Endometrium (tissue), 2 donors: ENCODE measurements at regions not wholly inside any gene's neighbourhood (a gene's known extent, or its start where the extent isn't known, plus 50 kb on each side); places are given as distances from the start of the nearest gene placed in this dataset.

Experiments used
- FAIRE-seq: peaks from 2 replicates; lab custom pipeline; 2012; peaks lifted over from hg19 to GRCh38; lab: Jason Lieb, UNC
- donor health status: control.
- donor health status: control.

DNA sequence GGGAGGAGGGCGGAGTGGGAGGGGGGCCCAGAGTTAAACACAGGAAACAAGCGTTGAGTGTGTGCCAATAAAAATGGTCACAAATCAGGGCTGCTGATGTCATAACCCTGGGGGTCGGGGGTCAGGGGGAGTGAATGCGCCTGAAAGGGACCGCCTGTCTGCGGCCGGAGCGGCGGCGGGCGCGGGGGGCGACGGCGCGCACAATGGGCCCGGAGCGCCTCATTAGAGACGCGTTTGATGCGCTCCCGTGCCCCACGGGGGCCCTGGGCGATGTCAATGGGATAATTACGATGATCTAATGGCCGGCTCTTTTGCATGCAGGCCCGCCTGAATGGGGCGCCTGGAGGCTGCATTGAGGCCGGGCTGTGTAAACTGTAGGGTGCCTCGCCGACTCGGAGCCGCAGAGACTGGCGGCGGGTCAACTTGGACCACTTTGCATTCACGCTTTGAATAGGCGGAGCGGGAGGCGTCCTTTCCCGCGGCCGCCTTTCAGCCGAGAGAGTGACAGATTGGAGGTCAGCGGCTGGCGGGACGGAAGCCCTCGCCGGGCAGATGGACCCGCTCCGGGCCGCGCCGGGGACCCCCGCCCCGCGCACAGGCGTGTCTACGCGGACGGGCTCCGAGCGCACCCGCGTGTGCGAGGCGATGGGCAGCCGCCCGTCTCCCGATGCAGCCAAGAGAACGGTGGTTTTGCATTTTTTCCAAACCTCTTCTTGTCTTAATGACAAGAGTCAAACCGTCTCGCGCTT is 296.1 kb downstream of the TFAP2C start:
- no peak for FAIRE-seq

DNA sequence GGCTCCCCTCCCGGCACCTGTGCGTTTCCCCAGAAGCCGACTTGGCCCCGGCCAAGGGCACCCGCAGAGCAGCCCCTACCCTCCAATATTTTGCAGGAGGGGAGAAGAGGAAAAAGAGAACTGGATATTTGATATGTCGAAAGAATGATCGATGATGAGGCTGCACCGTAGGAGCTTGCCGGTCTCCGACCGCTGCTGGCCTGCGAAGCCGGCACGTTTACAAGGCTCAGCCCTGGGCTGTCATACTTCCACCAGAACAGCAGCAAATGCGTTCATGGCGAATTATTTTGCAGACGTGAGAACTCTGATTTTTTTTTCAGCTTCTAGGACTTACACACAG is 296.7 kb downstream of the TFAP2C start:
- no peak for FAIRE-seq

DNA sequence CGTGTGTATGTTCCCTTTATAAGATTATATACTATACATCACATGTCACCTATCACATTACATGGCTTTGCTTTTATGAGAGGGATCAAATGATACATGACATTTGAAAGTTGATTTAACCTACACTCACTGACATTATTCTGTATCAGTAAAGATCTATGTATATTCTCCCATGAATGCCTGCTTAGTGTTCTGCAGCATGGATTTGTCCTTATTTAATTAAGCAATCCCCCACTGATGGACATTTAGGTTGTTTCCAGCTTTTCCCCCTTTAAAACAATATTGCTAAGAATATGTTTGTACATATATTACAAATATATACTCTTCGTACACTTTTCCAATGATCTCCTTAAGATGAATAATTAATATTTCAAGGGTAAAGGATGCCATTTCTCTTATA is 297.4 kb downstream of the TFAP2C start:
- no peak for FAIRE-seq

DNA sequence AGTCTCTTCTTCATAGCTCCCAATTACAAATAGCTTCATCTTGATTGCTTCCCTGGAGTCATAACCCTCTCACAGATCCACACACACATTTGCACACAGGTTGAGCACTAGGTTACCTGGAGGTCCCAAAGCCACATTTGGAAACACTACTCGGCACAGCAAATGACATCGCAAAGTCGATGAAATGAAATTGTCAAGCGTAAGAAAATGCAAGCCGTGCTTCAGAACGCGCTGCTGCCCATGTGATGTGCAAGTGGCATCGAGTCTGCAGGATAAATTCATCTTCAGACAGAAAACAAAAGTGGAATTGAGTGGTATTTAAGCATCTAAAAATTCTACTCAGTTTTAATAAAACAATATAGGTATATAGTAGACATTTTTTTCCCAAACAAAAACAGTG is 298.0 kb downstream of the TFAP2C start:
- FAIRE-seq = no peak

DNA sequence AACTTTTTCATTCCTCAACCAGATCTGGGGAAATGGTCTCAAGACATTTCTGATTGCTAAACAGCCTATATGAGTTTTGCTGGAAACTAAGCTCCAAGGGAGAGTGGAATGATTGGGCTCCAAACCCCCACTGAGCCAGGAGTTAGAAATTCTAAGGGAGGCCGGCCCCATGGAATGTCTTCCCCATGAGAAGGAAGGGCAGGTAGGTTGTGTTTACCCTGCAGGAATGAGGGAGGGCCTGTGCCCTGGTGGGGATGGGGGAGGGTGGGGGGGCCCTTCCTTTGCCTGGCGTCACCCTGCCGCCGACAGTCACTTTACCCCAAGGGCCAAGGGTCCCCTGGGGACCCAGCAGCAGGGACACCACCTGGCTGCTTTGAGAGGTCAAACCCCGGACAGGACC is 298.9 kb downstream of the TFAP2C start:
- FAIRE-seq = no peak

DNA sequence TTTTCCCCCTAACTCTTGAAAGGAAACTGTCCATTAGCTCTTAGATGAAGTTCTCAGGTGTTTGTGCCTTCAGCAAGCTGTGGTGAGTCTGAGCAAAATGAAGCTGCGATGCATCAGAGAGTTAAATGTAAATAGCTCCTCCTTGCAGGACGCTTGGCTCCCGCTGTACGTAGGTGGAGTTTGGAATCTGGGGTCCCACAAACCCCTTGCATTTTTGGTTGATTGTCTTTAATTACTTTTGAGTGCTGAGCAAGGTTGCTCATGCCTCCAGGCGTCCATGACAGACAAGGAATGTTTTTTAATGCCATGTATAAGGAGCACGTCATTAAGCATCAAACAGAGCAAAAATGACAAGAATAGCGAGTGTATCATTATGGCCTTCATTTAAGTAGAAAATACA is 300.5 kb downstream of the TFAP2C start:
- FAIRE-seq = no peak

DNA sequence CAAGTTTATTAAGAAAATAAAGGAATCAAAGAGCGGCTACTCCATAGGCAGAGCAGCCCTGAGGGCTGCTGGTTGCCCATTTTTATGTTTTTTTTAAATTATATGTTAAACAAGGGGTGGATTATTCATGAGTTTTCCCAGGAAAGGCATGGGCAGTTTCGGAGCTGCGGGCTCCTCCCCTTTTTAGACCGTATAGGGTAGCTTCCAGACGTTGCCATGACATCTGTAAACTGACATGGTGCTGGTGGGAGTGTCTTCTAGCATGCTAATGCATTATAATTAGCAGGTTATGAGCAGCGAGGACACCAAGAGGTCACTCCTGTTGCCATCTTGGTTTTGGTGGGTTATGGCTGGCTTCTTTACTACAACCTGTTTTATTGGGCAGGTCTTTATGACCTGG is 301.8 kb downstream of the TFAP2C start:
- no peak for FAIRE-seq

DNA sequence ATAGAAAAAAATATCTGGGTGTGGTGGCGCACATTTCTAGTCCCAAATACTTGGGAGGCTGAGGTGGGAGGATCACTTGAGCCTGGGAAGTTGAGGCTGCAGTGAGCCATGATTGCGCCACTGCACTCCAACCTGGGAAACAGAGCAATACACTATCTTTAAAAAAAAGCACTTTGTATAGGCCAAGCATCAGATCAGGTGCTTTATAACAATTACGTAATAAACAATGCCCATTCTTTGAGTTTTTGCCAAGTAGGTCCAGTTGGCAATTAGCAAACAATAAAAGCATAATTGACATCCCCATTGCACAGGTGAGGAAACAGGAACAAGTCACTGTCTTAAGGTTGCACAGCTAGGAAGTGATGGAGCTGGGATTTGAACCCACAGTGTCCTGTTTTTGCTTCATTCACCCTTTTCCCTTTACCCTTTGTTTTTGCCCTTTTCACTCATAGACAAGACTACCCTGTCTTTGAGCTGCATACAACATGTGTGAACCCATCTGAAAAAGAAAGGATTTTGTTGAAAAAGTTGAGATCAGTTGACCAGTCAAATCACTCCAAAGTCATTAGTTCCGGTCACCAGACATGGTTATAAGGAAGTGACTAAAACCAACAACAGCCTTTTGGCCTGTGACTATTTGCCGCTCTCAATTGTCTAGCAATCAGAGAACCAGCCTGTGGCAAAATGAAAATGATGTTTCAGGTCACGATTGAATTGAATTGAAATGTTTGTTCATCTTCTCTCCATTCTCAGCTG is 303.6 kb downstream of the TFAP2C start:
- FAIRE-seq = no peak

DNA sequence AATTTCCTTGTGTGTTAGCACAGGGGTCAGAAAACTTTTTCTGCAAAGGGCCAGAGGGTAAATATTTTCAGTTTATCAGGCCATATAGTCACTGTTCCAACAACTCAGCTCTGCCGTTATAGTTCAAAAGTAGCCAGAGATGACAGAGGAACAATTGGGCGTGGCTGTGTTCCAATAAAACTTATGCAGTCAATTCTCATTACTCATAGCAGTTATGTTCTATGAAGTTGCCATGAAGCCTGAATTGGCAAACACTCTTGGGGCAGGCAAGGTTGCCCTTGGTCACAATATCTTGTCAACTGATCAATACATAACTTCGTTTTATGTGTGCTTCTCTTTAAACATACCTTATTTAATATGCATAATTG is 304.2 kb downstream of the TFAP2C start:
- FAIRE-seq = no peak

DNA sequence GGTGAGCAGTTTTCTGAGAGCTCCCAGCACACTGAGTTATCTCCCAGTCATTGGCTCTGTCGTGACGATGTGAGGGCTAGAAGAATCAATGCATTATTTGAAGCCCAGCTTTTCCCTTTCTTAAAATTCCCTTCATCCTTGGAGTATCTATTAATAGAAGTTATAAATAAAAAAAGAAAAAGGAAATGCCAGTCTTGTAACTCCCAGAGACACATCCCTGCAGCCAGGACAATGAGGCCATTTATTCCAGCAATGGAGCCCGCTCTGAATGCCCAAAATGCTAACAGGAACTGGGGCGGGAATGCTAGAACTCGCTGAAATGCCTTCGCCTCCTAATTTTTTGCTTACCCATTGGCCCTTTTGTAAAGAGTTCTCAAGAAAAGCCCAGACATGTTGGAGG is 305.8 kb downstream of the TFAP2C start:
- FAIRE-seq = no peak

DNA sequence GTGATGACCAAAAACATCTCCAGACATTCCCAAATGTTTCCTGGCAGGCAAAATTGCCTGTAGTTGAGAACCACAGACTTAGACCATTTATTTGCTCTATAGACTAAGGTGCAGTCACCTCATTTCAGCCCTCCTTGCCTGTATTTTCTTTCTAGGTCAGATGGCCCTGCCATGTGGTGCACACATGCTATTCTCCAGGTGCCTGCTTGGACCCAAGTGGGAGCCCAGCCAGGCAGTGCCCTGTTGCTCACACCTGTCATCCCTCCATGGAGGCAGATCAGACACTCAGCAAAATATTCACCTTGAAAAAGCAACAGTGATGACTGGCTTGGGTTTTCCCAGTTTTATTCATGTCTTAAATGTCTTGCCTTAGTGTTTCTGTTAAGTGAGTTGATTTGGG is 311.4 kb downstream of the TFAP2C start:
- FAIRE-seq = no peak

DNA sequence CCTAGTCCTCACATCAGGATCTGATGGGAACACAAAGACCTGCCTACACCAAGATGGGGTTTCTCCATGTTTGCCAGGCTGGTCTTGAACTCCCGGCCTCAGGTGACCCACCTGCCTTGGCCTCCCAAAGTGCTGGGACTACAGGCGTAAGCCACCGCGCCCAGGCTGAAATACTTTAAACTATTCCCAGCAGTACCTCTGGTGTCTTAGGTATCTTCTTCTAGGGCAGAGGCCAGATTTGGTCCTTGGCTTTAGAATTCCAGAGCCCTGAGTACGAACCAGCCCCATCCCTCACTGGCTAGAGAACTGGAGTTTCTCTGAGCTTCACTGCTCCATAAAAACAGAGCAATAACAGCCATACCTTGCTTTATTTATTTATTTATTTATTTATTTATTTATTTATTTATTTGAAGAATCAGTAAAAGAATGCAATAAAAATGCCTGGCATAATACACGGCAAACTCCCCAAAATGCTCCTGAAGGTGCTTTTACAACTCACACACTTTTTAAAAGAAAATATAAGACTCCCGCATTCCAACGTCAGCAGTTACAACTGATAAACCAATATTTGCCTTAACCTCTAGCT is 312.1 kb downstream of the TFAP2C start:
- no peak for FAIRE-seq

DNA sequence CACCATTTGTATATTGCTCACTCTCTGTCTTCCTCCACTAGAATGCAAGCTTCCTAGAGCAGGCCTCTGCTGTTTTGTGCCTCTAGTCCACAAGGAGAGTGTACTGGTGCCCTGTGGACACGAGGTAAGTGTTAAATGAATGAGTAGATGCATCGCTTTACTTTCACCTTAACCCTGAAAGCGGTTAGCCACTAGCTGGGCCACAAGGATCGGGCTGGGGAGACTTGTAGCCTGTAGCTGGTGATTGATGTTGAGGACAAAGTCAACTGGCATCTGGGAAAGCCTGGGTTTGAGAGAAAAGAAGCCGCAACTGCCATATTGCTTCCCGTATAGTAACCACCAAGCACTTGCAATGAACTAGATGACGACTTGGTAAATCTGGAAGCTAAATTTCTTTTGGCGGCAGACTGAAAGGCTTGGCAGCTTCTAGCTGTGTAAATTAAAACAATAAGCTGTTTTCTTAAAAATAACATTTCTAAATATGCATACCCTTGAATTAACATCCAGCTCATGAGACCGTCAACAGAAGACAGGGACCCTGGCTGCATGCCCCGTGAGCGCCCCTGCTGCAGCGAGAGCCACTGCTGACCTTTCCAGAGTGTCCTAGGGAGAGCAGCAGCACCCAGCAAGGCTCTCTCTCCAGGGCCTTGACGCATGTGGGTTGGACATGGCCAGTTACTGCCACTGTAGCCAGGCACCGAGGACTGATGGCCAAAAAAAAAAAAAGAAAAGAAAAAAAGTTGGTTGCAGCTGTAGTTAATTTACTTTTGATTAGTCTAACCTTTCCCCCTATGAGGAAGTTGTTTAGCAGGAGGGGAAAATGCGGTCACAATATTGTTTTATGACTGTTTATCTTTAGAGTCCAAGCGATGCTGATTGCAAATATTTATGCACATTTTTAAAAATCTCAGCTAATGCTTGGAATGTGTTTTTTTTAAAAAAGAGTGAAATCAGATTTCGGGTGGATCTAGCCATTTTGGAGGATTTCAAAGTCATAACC is 315.1 kb downstream of the TFAP2C start:
- FAIRE-seq = peak; percentile 89

DNA sequence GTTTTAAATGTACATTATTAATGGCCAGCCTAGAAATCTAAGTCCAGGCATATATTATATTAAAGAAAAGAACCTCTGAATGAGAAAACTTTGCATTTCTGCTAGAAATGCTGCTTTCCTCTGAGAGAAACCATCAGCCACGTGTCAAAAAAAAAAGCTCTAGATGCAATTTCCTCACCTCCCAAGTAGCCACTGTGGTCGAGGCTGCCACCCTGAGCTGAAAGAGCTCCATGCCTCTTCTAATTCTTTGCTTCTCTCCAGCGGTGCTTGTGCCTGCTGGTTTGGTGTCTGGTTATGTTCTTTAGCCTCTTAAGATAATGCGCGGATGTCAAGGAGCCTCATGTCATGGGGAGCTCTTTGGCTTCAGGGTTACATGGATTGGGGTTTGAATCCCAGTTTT is 316.0 kb downstream of the TFAP2C start:
- no peak for FAIRE-seq

DNA sequence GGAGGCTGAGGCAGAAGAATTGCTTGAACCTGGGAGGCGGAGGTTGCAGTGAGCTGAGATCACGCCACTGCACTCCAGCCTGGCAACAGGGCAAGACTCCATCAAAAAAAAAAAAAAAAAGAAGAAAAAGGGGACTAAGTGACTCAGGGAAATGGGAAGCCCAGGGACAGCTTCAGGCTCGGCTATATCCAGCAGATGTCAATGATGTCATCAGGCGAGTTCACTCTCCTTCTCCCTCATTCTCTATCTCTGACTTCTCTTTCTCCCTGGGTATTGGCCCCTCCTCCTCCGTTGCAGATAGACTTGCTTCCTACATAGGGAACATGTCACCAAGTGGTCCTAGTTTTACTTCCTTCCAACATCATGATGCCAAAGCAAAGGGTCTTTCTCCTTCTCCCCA is 316.8 kb downstream of the TFAP2C start:
- no peak for FAIRE-seq

DNA sequence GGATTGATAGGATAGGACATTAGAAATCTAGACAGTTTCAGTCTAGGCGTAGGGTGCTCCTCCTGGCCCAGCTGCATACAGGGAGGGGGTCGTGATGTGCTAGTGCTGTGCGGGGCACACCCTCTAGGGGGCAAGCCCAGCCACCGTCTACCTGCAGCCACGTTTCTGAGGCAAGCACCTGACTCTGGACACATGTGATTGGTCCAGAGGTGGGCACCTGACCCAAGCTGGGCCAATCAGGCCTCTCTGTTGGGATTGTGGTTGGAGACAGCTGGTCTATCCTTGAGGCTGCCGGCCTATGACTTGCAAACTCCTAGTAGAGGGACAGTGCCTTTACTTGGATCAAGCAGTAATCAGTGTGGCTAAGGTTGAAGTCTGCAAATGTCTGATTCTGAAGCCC is 317.1 kb downstream of the BMP7 start:
- no peak for FAIRE-seq

DNA sequence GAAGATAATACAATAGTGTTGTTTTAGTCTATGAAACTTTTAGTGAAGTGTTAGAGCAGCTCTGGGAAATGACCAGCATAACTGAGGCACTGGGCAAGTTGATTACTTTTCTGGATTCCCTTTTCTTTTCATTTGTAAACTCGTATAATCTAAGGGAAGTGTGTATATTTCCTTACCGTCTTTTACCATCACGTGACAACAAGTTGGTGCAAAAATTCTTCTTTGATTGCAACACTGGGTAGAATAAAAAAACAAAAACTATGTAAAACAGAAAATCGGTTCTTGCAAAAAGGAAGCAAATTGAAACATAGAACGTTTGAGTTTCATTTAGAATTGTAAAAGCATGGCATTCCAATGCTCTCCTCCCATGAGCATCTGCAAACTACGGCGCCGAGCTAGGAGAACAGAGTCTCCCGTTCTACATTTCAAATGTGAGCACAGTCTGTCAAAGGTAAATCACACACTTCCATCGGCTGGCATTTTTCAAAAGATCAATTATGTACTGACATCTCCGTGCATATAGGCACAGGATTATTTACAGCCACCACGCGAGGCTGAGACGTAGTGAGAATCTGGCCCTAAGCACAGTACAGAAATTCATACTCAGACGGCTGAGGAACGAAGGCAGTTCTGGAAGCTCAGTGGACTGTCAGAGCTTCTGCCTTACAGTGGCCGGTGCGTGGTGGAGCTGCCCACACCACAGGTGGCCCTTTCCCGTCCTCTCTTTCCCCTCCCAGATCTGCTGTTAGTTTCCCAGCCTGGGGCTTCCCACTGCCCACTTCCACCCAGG is 314.0 kb downstream of the BMP7 start:
- FAIRE-seq = no peak

DNA sequence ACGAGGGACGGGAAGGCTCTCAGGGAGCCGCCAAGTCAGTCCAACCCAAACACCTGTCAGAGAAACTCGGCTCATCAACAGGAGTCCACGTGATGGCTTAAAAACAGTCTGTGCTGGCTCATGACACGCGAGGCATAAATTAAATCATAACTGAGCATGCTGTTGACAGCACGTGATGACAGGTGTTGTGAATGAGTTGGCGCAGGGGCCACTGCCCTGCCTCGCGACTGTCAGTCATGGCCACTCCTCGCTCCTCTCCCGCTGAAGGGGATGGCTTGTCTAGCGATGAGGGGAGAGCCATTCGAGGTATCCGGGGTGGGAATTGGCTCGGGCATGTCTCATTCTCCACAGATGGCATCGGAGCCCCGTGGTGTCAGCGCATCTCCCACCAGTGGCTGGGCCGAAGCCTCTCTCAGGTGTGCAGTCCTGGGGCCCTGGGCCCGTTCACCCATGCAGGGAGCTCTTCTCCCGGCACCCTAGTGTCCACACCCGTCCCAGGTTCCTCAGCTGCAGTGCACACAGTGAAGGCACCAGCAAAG is 313.3 kb downstream of the BMP7 start:
- FAIRE-seq = no peak

DNA sequence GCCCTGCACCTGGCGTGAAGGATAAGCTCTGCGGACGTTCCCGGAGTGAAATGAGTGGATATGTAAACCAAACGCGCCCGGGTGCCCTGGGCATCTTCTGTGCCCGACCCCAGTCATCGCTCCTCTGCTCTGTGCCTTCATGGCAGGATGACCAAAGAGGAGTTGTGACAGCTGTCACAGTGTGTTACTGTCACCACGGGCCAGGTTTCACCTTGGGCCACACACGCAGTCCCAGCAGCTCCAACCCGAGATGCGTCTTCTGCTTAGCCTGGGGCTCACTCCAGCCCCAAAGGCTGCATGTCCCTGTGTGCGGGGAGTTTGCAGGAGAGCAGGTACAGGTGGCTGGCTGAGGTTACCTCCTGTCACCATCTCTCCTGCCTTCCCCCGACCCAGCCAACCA is 311.6 kb downstream of the BMP7 start:
- FAIRE-seq = no peak

DNA sequence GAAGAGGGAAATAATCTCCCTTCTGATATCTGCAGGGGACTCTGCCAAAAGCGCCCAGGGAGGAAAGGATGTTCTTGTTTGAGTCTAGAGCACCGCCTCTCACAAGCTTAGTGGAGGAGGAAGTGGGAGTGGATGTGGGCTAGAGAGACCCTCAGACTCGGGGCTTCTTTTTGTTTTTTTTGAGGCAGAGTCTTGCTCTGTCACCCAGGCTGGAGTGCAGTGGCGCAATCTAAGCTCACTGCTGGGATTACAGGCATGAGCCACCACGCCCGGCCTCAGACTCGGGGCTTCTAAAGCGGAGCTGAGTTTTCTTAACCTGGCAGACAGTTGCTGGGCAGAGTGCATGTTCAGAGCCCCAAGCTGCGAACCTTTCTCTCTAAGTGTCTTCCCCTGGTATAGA is 310.8 kb downstream of the BMP7 start:
- FAIRE-seq = no peak

DNA sequence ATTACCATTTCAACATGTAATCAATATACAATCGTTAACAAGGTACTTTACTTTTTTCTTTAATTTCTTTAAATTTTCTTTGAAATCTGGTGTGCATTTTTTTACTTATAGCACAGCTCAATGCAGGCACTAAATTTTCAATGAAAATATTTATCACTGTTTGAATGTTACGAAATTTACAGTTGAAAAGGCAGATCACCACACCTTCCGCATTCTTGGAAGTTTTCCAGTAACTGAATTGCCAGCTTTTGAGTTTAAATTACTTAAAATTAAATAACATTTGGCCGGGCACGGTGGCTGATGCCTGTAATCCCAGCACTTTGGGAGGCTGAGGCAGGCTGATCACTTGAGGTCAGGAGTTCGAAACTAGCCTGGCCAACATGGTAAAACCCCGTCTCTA is 309.9 kb downstream of the BMP7 start:
- FAIRE-seq = no peak
